ENCODE measurements at regions not wholly inside any gene's neighbourhood (a gene's known extent, or its start where the extent isn't known, plus 50 kb on each side); places are given as distances from the start of the nearest gene placed in this dataset.

GRCh38 chr9:80242022-80242421, 670.3 kb downstream of the TLE4 start:
- TF ChIP-seq POLR2A (IDR thresholded peaks at IDR 0.05): no peak
- no peak for TF ChIP-seq CTCF (IDR thresholded peaks at IDR 0.05)

Measured in adrenal gland (tissue), 5 donors.